OCI-LY1 (cell line): ENCODE measurements at regions not wholly inside any gene's neighbourhood (a gene's known extent, or its start where the extent isn't known, plus 50 kb on each side); places are given as distances from the start of the nearest gene placed in this dataset.

Experiments used
- H2AFZ ChIP-seq: fragments of 200-600 bp; sonication (generic), shearing (Covaris generic); 2 replicates; pipeline ENCODE4 v1.6.0; 2014; ENCODE audit warnings: antibody characterized with exemption, mild to moderate bottlenecking, low read length
- H3F3A ChIP-seq: fragments of 200-600 bp; sonication (generic), shearing (Covaris generic); 2 replicates; pipeline ENCODE4 v1.6.0; 2014; ENCODE audit warnings: mild to moderate bottlenecking, antibody characterized with exemption, low read length, moderate library complexity; ENCODE audit not compliant: insufficient read depth
- H3K27ac ChIP-seq: fragments of 200-600 bp; sonication (generic); 2 replicates; pipeline ENCODE4 v1.5.1; 2014; ENCODE audit warnings: low read length, mixed run types, mild to moderate bottlenecking, low read depth; ENCODE audit not compliant: poor library complexity, severe bottlenecking
- H3K27me3 ChIP-seq: fragments of 200-600 bp; sonication (generic); 2 replicates; pipeline ENCODE4 v1.6.0; 2014; ENCODE audit warnings: antibody characterized with exemption, mild to moderate bottlenecking, low read length, moderate library complexity; ENCODE audit not compliant: insufficient read depth
- H3K36me3 ChIP-seq: fragments of 200-600 bp; sonication (generic); 2 replicates; pipeline ENCODE4 v1.6.1; 2014; ENCODE audit warnings: mild to moderate bottlenecking, antibody characterized with exemption, low read length, moderate library complexity, mixed read lengths; ENCODE audit not compliant: insufficient read depth
- H3K4me1 ChIP-seq: fragments of 200-600 bp; sonication (generic); 2 replicates; pipeline ENCODE4 v1.5.1; 2014; ENCODE audit warnings: mild to moderate bottlenecking, low read length, moderate library complexity; ENCODE audit not compliant: insufficient read depth, severe bottlenecking
- H3K4me2 ChIP-seq: fragments of 200-600 bp; sonication (generic), shearing (Covaris generic); 2 replicates; pipeline ENCODE4 v1.6.1; 2014; ENCODE audit warnings: low read length
- H3K4me3 ChIP-seq: fragments of 200-600 bp; sonication (generic); 2 replicates; pipeline ENCODE4 v1.5.1; 2014; ENCODE audit warnings: low read length, low read depth, mild to moderate bottlenecking, mixed read lengths; ENCODE audit not compliant: poor library complexity, severe bottlenecking
- H3K79me2 ChIP-seq: fragments of 200-600 bp; shearing (Covaris generic); 2 replicates; pipeline ENCODE4 v1.6.1; 2016; ENCODE audit warnings: mixed run types, low read length, mixed read lengths; ENCODE audit not compliant: insufficient read depth
- H3K9ac ChIP-seq: fragments of 200-600 bp; sonication (generic), shearing (Covaris generic); 2 replicates; pipeline ENCODE4 v1.6.1; 2014; ENCODE audit warnings: mild to moderate bottlenecking, low read length, mixed read lengths
- H3K9me2 ChIP-seq: fragments of 200-600 bp; sonication (generic), shearing (Covaris generic); 2 replicates; pipeline ENCODE4 v1.6.1; 2014; ENCODE audit warnings: low read depth, mild to moderate bottlenecking, low read length, mixed read lengths
- H3K9me3 ChIP-seq: fragments of 200-600 bp; shearing (Covaris generic); 2 replicates; pipeline ENCODE4 v1.6.1; 2014; ENCODE audit warnings: low read length, mixed read lengths
- H4K20me1 ChIP-seq: fragments of 200-600 bp; sonication (generic), shearing (Covaris generic); 2 replicates; pipeline ENCODE4 v1.6.0; 2016; ENCODE audit warnings: mild to moderate bottlenecking, low read length; ENCODE audit not compliant: insufficient read depth
- EZH2 ChIP-seq: fragments of 200-600 bp; sonication (generic), shearing (Covaris generic); IDR thresholded peaks from 2 replicates; pipeline ENCODE4 v1.8.0; 2017; ENCODE audit warnings: borderline replicate concordance, mixed run types, mild to moderate bottlenecking, antibody characterized with exemption, low read length, moderate library complexity, mixed read lengths
- TF ChIP-seq, protein P1 (sequence below): fragments of 200-600 bp; sonication (generic), shearing (Covaris generic); IDR thresholded peaks from 2 replicates; pipeline ENCODE4 v1.5.1; 2017; ENCODE audit warnings: mild to moderate bottlenecking, antibody characterized with exemption, low read length, moderate library complexity, mixed read lengths

DNA sequence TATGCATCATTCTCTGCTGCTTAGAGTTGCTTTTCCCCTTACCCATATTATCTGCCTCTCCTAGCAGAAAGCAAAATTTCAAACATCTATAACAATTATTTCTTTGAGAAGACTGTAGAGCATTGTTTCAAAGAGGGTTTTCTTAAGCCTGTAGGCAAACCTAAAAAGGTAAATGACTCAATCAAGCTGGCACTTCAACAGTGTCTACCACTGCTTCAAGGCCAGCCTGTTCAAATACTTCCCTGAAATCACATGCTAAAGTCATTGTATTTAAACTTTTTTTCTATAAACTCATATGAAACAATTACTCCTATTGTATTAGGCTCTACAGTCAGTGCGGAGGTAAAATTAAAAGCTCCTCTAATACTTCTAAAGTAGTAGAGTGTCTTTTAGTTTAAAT is 87.1 kb downstream of the OGFRL1 start:
- H3K9me2 ChIP-seq = no peaks in the 10 kb centered on the region
- no peak overlapping the region for H3K9ac ChIP-seq
- no peaks in the 10 kb centered on the region for H4K20me1 ChIP-seq
- no peaks in the 10 kb centered on the region for H3K36me3 ChIP-seq
- H3F3A ChIP-seq = no peaks in the 10 kb centered on the region; the same call in 1 of the 2 replicates
- no peaks in the 10 kb centered on the region for H3K27me3 ChIP-seq
- H3K27ac ChIP-seq = no peak overlapping the region
- no peak overlapping the region for H3K4me2 ChIP-seq
- H3K4me1 ChIP-seq = no peaks in the 10 kb centered on the region
- no peak overlapping the region for H2AFZ ChIP-seq
- no peak overlapping the region for H3K4me3 ChIP-seq
- no peaks in the 10 kb centered on the region for H3K9me3 ChIP-seq
- no peaks in the 10 kb centered on the region for H3K79me2 ChIP-seq
- TF ChIP-seq, protein P1, sequence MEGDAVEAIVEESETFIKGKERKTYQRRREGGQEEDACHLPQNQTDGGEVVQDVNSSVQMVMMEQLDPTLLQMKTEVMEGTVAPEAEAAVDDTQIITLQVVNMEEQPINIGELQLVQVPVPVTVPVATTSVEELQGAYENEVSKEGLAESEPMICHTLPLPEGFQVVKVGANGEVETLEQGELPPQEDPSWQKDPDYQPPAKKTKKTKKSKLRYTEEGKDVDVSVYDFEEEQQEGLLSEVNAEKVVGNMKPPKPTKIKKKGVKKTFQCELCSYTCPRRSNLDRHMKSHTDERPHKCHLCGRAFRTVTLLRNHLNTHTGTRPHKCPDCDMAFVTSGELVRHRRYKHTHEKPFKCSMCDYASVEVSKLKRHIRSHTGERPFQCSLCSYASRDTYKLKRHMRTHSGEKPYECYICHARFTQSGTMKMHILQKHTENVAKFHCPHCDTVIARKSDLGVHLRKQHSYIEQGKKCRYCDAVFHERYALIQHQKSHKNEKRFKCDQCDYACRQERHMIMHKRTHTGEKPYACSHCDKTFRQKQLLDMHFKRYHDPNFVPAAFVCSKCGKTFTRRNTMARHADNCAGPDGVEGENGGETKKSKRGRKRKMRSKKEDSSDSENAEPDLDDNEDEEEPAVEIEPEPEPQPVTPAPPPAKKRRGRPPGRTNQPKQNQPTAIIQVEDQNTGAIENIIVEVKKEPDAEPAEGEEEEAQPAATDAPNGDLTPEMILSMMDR = no peak
- no peak for TF ChIP-seq EZH2

DNA sequence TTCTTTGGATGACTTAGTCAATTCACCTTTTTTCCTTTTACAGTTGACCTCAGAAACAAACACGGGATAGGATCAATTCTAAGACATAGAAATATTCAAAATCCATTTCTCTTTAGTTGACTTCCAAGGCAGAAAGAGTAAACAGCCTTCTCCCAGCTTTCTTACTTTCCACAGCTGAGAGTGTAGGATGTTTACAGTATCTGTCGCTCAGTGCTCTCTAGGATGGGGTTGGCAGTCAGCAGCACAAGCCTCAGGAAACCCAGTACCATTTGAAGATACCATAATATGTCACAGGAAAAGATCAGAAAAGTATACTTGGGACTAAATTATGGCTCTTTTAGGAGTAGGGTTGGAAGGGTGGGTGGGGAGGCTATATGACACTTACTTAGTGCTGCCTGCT is 88.2 kb downstream of the OGFRL1 start:
- no peaks in the 10 kb centered on the region for H4K20me1 ChIP-seq
- H3K27me3 ChIP-seq = no peaks in the 10 kb centered on the region
- no peaks in the 10 kb centered on the region for H3K36me3 ChIP-seq
- no peaks in the 10 kb centered on the region for H3K9me3 ChIP-seq
- H3K9me2 ChIP-seq = no peaks in the 10 kb centered on the region
- H3K4me2 ChIP-seq = no peak overlapping the region
- no peak overlapping the region for H3K27ac ChIP-seq
- no peaks in the 10 kb centered on the region; the same call in 1 of the 2 replicates for H3F3A ChIP-seq
- H3K9ac ChIP-seq = no peak overlapping the region
- TF ChIP-seq, protein P1 = no peak
- no peak for TF ChIP-seq EZH2
- no peaks in the 10 kb centered on the region for H3K79me2 ChIP-seq
- no peak overlapping the region for H3K4me3 ChIP-seq
- no peak overlapping the region for H2AFZ ChIP-seq
- H3K4me1 ChIP-seq = no peaks in the 10 kb centered on the region

DNA sequence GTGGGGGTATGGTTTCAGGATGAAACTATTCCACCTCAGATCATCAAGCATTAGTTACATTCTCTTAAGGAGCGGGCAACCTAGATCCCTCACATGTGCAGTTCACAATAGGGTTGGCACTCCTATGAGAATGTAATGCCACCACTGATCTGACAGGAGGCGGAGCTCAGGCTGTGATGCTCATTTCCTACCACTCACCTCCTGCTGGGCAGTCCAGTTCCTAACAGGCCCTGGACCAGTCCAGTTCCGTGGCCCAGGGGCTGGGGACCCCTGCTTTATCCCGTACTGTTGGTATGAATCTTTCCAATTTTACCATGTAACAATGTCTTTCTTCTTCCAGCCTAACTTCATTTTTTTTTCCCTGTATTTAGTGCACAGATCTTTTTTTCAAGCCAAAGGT is 94.9 kb downstream of the OGFRL1 start:
- Histone ChIP-seq H3K79me2 (no peaks in the 10 kb centered on the region), H3K9me3 (no peaks in the 10 kb centered on the region), H4K20me1 (no peaks in the 10 kb centered on the region), H2AFZ (no peak overlapping the region), H3K4me1 (no peaks in the 10 kb centered on the region), H3K9ac (no peak overlapping the region), H3K9me2 (no peaks in the 10 kb centered on the region), H3K4me3 (no peak overlapping the region), H3K4me2 (no peak overlapping the region), H3K27me3 (no peaks in the 10 kb centered on the region), H3K27ac (no peak overlapping the region), H3K36me3 (no peaks in the 10 kb centered on the region), H3F3A (no peaks in the 10 kb centered on the region)
- TF ChIP-seq EZH2 = no peak
- TF ChIP-seq, protein P1 = no peak
